Upper lobe of left lung (tissue), 4 donors: ENCODE measurements at regions not wholly inside any gene's neighbourhood (a gene's known extent, or its start where the extent isn't known, plus 50 kb on each side); places are given as distances from the start of the nearest gene placed in this dataset.

Experiments used
- CTCF ChIP-seq, 6 experiments: fragments of 450-650 bp in 4 of 6; fragments of 200-600 bp in 2 of 6; sonication (generic) in 2 of 6; IDR thresholded peaks; one replicate each; pipeline ENCODE4 v1.5.1; 2016 to 2019; ENCODE audit warnings: antibody characterized with exemption in 6 of 6
- EP300 ChIP-seq, 4 donors: sonication (generic); formaldehyde crosslinking; IDR thresholded peaks; one replicate each; pipeline ENCODE4 v1.5.1; 2017; ENCODE audit warnings: antibody characterized with exemption in 4 of 4, control low read depth in 2 of 4
- POLR2A ChIP-seq, 4 donors: fragments of 450-650 bp; IDR thresholded peaks; one replicate each; pipeline ENCODE4 v1.5.1; 2016 to 2017; ENCODE audit warnings: antibody characterized with exemption in 4 of 4, mild to moderate bottlenecking in 2 of 4
- POLR2AphosphoS5 ChIP-seq, 2 donors: sonication (generic); formaldehyde crosslinking; IDR thresholded peaks; one replicate each; pipeline ENCODE4 v1.5.1; 2017; ENCODE audit warnings: antibody characterized with exemption in 2 of 2

- TF ChIP-seq EP300 (IDR thresholded peaks at IDR 0.05) (no peak), CTCF (IDR thresholded peaks at IDR 0.05) (no peak), POLR2A (IDR thresholded peaks at IDR 0.05) (no peak), POLR2AphosphoS5 (IDR thresholded peaks at IDR 0.05) (no peak)
These were observed 250.1 kb downstream of the TBX18 start for GRCh38 chr6:84514089-84514971.
